Thoracic aorta (tissue), 2 donors: ENCODE measurements at regions not wholly inside any gene's neighbourhood (a gene's known extent, or its start where the extent isn't known, plus 50 kb on each side); places are given as distances from the start of the nearest gene placed in this dataset.
"Not testable (repeated sequence)": the region's sequence is repeated elsewhere in the genome, so short reads cannot be mapped to it uniquely, and the experiment has no call there.

ENCODE experiments used
- ATAC-seq: fragments of 150-250 bp; one replicate; pipeline ENCODE4 v1.8.0; 2017; ENCODE audit warnings: low read depth; ENCODE audit not compliant: insufficient number of reproducible peaks, low FRiP score
- DNase-seq: peaks from one replicate; pipeline ENCODE4 v3.0.0-alpha.2; 2020; ENCODE audit warnings: low spot score
- H3K27ac ChIP-seq, 2 donors: fragments of 200-600 bp; sonication (generic); 1 replicate in 1 of 2; 2 replicates in 1 of 2; pipeline ENCODE4 v1.5.1; 2016; ENCODE audit warnings: mild to moderate bottlenecking in 2 of 2, moderate library complexity in 2 of 2
- H3K27me3 ChIP-seq: fragments of 200-600 bp; sonication (generic); replicated peaks from 2 replicates; pipeline ENCODE4 v1.6.0; 2016; ENCODE audit warnings: mild to moderate bottlenecking; ENCODE audit not compliant: insufficient read depth
- H3K36me3 ChIP-seq: fragments of 200-600 bp; sonication (generic); one replicate; pipeline ENCODE4 v1.5.1; 2016
- H3K4me1 ChIP-seq, 2 donors: fragments of 200-600 bp; sonication (generic); 1 replicate in 1 of 2; 2 replicates in 1 of 2; pipeline versions ENCODE4 v1.5.1 to v1.6.0; 2016; ENCODE audit warnings: low read depth in 2 of 2, mild to moderate bottlenecking in 1 of 2; ENCODE audit not compliant: control insufficient read depth in 1 of 2
- H3K4me3 ChIP-seq: fragments of 200-600 bp; sonication (generic); 2 replicates; pipeline ENCODE4 v1.5.1; 2016; ENCODE audit warnings: mild to moderate bottlenecking
- H3K9me3 ChIP-seq: fragments of 200-600 bp; sonication (generic); 2 replicates; pipeline ENCODE4 v1.5.1; 2016
- CTCF ChIP-seq: fragments of 200-600 bp; sonication (generic); IDR thresholded peaks from one replicate; pipeline ENCODE4 v1.5.1; 2019; ENCODE audit warnings: antibody characterized with exemption

GRCh38 chr5:90047113-90047512 lies 362.4 kb downstream of the CETN3 start:
- no peak for TF ChIP-seq CTCF
- peaks cover 0 to 26% of the 10 kb centered on the region in 2 donors for H3K4me1 ChIP-seq
- DNase-seq (no peak), ATAC-seq (no peak)
- no peak overlapping the region for H3K4me3 ChIP-seq
- no peaks in the 10 kb centered on the region for H3K27me3 ChIP-seq
- H3K27ac ChIP-seq = no peak overlapping the region
- H3K9me3 ChIP-seq = no peaks in the 10 kb centered on the region
- H3K36me3 ChIP-seq = no peaks in the 10 kb centered on the region

DNA sequence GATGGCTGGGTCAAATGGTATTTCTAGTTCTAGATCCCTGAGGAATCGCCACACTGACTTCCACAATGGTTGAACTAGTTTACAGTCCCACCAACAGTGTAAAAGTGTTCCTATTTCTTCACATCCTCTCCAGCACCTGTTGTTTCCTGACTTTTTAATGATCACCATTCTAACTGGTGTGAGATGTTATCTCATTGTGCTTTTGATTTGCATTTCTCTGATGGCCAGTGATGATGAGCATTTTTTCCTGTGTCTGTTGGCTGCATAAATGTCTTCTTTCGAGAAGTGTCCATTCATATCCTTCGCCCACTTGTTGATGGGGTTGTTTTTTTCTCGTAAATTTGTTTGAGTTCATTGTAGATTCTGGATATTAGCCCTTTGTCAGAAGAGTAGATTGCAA lies 369.5 kb downstream of the CETN3 start:
- not testable (repeated sequence) for H3K4me3 ChIP-seq, H3K27me3 ChIP-seq, ATAC-seq, H3K9me3 ChIP-seq, DNase-seq, H3K4me1 ChIP-seq, H3K27ac ChIP-seq, H3K36me3 ChIP-seq

- ATAC-seq (peak; percentile 50), DNase-seq (no peak)
- Histone ChIP-seq H3K9me3 (peaks cover 10% of the 10 kb centered on the region), H3K4me3 (no peak overlapping the region), H3K36me3 (no peaks in the 10 kb centered on the region), H3K27me3 (no peaks in the 10 kb centered on the region), H3K27ac (no peak overlapping the region), H3K4me1 (no peaks in the 10 kb centered on the region)
- TF ChIP-seq CTCF = no peak
These were observed 371.9 kb downstream of the CETN3 start for GRCh38 chr5:90037646-90038045.

GRCh38 chr5:90022711-90023053 lies 386.9 kb downstream of the CETN3 start:
- DNase-seq (no peak), ATAC-seq (no peak)
- TF ChIP-seq CTCF = no peak
- Histone ChIP-seq H3K9me3 (no peaks in the 10 kb centered on the region), H3K27ac (peak overlapping the region; percentile 55 to 76), H3K4me1 (peaks cover 8 to 16% of the 10 kb centered on the region in 2 donors), H3K27me3 (no peaks in the 10 kb centered on the region), H3K36me3 (no peaks in the 10 kb centered on the region), H3K4me3 (no peak overlapping the region)

GRCh38 chr5:90022002-90022710 lies 387.4 kb downstream of the CETN3 start:
- Histone ChIP-seq H3K27ac (peak overlapping the region; percentile 55 to 76), H3K27me3 (no peaks in the 10 kb centered on the region), H3K4me1 (peaks cover 8 to 21% of the 10 kb centered on the region in 2 donors), H3K36me3 (no peaks in the 10 kb centered on the region), H3K9me3 (no peaks in the 10 kb centered on the region), H3K4me3 (no peak overlapping the region)
- DNase-seq = no peak
- TF ChIP-seq CTCF = no peak
- no peak for ATAC-seq
